C1 segment of cervical spinal cord (tissue), 14 donors: ENCODE measurements at regions not wholly inside any gene's neighbourhood (a gene's known extent, or its start where the extent isn't known, plus 50 kb on each side); places are given as distances from the start of the nearest gene placed in this dataset.

Experiments
- DNase-seq, 14 donors: peaks; one replicate each; lab custom pipeline; 2025; lab: John Stamatoyannopoulos, UW

- DNase-seq = no peak
Measured at GRCh38 chr15:58324533-58324932, 107.3 kb upstream of the LIPC start.

GRCh38 chr15:58327958-58328357 is 103.8 kb upstream of the LIPC start:
- DNase-seq = no peak

GRCh38 chr15:58329211-58329610 is 102.6 kb upstream of the LIPC start:
- no peak for DNase-seq

GRCh38 chr15:58329781-58330671 is 101.8 kb upstream of the LIPC start:
- no peak for DNase-seq

- DNase-seq = no peak
Measured at GRCh38 chr15:58330741-58331559, 100.8 kb upstream of the LIPC start.

GRCh38 chr15:58331560-58331912 is 100.3 kb upstream of the LIPC start:
- DNase-seq = no peak

GRCh38 chr15:58331913-58332675 is 99.7 kb upstream of the LIPC start:
- peak in 13 of 14 donors; percentile 32 to 95 (median 81) for DNase-seq

GRCh38 chr15:58332676-58333400 is 99.0 kb upstream of the LIPC start:
- no peak for DNase-seq

GRCh38 chr15:58334803-58335202 is 97.0 kb upstream of the LIPC start:
- DNase-seq = no peak

GRCh38 chr15:58336161-58336560 is 95.6 kb upstream of the LIPC start:
- no peak for DNase-seq

GRCh38 chr15:58340176-58340575 is 91.6 kb upstream of the LIPC start:
- DNase-seq = no peak

- DNase-seq = no peak
Measured at GRCh38 chr15:58342508-58342907, 89.3 kb upstream of the LIPC start.

GRCh38 chr15:58344213-58345070 is 87.3 kb upstream of the LIPC start:
- no peak for DNase-seq

GRCh38 chr15:58346361-58346760 is 85.4 kb upstream of the LIPC start:
- DNase-seq = no peak

GRCh38 chr15:58348095-58348812 is 83.5 kb upstream of the LIPC start:
- DNase-seq = peak in 1 of 14 donors; percentile 34

- no peak for DNase-seq
Measured at GRCh38 chr15:58352026-58352929, 79.5 kb upstream of the LIPC start.

GRCh38 chr15:58355382-58355971 is 76.3 kb upstream of the LIPC start:
- DNase-seq = no peak

- no peak for DNase-seq
Measured at GRCh38 chr15:58355973-58356372, 75.8 kb upstream of the LIPC start.
